Chondrocyte (in vitro differentiated cells): ENCODE measurements at regions not wholly inside any gene's neighbourhood (a gene's known extent, or its start where the extent isn't known, plus 50 kb on each side); places are given as distances from the start of the nearest gene placed in this dataset.

ENCODE experiments used
- DNase-seq: peaks from one replicate; pipeline ENCODE4 v3.0.0; 2021; ENCODE audit warnings: mixed read lengths, low spot score
- H3K27ac Mint-ChIP-seq: one replicate; pipeline ENCODE4 v1.8.0; 2021; ENCODE audit warnings: mild to moderate bottlenecking, moderate library complexity, mixed read lengths; ENCODE audit not compliant: unreplicated experiment
- H3K27me3 Mint-ChIP-seq: 2 replicates; pipeline ENCODE4 v1.8.0; 2021; ENCODE audit warnings: low read depth, mixed read lengths
- H3K36me3 Mint-ChIP-seq: 2 replicates; pipeline ENCODE4 v1.8.0; 2021; ENCODE audit warnings: low read depth, mixed read lengths
- H3K4me1 Mint-ChIP-seq: 2 replicates; pipeline ENCODE4 v1.8.0; 2021; ENCODE audit warnings: low read depth, mild to moderate bottlenecking, mixed read lengths
- H3K4me3 Mint-ChIP-seq: one replicate; pipeline ENCODE4 v1.8.0; 2021; ENCODE audit warnings: mild to moderate bottlenecking, moderate library complexity, mixed read lengths; ENCODE audit not compliant: unreplicated experiment
- H3K9me3 Mint-ChIP-seq: 2 replicates; pipeline ENCODE4 v1.8.0; 2021; ENCODE audit warnings: low read depth, mixed read lengths
- TF ChIP-seq, protein P1 (sequence below): fragments of 200-600 bp; sonication (generic); IDR thresholded peaks from 2 replicates; pipeline ENCODE4 v1.5.0; 2021; ENCODE audit warnings: antibody characterized with exemption, mild to moderate bottlenecking, moderate library complexity

DNA sequence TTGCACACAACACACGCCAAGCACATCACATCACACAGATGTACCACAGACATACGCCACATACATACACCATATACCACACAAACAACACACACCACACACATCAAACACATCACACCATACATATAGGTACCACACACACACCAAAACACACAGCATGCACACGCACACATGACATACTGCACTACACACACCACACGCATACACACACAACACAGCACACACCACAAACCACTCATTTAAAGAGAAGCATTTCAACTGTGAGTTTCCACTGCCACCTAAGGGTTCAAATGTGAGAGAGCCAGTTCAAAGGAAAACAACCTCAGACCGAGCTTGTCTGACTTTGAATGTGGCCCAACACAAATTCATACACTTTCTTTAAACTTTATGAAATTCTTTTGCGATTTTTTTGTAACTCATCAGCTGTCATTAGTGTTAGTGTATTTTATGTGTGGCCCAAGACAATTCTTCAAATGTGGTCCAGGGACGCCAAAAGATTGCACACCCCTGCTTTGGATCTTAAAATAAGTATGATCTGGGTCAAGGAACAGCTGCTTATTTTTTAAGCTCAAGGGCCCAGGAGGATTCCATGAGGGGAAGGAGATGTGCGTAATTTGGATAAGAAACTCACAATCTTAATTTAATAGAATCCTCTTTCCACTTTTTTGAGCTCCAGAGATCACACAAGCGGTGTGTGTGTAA is 494.6 kb downstream of the GADD45G start:
- Mint-ChIP-seq H3K27ac (no peak overlapping the region), H3K27me3 (peaks cover 20% of the 10 kb centered on the region), H3K4me1 (peaks cover 2% of the 10 kb centered on the region), H3K9me3 (no peaks in the 10 kb centered on the region), H3K4me3 (no peak overlapping the region), H3K36me3 (no peaks in the 10 kb centered on the region)
- TF ChIP-seq, protein P1, sequence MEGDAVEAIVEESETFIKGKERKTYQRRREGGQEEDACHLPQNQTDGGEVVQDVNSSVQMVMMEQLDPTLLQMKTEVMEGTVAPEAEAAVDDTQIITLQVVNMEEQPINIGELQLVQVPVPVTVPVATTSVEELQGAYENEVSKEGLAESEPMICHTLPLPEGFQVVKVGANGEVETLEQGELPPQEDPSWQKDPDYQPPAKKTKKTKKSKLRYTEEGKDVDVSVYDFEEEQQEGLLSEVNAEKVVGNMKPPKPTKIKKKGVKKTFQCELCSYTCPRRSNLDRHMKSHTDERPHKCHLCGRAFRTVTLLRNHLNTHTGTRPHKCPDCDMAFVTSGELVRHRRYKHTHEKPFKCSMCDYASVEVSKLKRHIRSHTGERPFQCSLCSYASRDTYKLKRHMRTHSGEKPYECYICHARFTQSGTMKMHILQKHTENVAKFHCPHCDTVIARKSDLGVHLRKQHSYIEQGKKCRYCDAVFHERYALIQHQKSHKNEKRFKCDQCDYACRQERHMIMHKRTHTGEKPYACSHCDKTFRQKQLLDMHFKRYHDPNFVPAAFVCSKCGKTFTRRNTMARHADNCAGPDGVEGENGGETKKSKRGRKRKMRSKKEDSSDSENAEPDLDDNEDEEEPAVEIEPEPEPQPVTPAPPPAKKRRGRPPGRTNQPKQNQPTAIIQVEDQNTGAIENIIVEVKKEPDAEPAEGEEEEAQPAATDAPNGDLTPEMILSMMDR = peak; percentile 84
- no peak for DNase-seq

DNA sequence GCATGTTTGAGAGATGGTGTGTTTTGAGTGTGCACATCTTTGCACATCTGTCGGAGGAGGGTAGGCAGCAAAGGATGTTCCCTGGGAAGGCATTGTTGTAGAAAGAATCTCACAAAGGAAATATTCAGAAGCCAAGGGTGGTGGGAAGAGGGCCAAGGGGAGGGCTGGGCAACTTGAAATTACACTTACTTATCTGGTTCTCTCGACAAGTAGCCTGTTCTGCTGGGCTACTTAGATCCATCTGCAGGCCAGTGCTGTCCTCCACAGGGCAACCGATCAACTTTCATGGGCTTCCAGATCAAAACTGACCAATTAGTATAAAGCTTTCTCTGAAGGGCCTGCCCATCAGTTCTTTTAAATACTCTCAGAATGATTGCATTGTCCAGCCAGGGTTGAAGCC is 495.2 kb downstream of the GADD45G start:
- Mint-ChIP-seq H3K4me1 (peaks cover 2% of the 10 kb centered on the region), H3K27me3 (peaks cover 17% of the 10 kb centered on the region), H3K4me3 (no peak overlapping the region), H3K27ac (no peak overlapping the region), H3K9me3 (no peaks in the 10 kb centered on the region), H3K36me3 (no peaks in the 10 kb centered on the region)
- DNase-seq = no peak
- TF ChIP-seq, protein P1 = no peak

DNA sequence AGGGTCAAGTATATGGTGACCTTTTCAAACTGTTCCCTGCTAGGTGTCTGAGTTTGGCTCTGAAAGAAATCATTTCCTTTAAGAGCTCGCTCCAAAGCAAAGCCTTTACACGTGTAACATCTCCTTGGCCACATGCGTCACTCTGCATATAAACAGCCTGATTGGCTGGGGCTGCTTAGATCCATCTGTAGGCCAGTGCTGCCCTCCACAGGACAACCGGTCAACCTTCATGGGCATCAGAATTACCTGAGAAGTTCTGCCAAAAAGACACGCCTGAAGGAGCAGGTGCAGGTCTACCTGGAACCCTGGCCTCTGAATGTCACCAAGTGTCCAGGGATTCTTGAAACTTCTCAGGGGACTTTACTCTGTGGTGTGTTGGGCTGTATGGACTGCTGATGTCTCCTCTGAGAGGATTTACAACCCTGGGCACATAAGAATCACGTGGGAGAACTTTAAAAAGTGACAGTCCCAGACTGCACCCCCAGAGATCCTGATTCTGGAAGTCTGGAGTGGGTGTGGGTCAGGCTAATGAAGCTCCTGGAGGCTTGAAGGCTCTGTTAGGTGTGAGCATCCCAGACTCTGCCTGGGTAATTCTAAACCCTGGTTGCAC is 497.6 kb downstream of the GADD45G start:
- DNase-seq = no peak
- no peaks in the 10 kb centered on the region for H3K36me3 Mint-ChIP-seq
- H3K9me3 Mint-ChIP-seq = no peaks in the 10 kb centered on the region
- no peak overlapping the region for H3K27ac Mint-ChIP-seq
- no peak overlapping the region for H3K4me3 Mint-ChIP-seq
- H3K27me3 Mint-ChIP-seq = peaks cover 2% of the 10 kb centered on the region
- peaks cover 7% of the 10 kb centered on the region for H3K4me1 Mint-ChIP-seq
- TF ChIP-seq, protein P1 = peak; percentile 93

DNA sequence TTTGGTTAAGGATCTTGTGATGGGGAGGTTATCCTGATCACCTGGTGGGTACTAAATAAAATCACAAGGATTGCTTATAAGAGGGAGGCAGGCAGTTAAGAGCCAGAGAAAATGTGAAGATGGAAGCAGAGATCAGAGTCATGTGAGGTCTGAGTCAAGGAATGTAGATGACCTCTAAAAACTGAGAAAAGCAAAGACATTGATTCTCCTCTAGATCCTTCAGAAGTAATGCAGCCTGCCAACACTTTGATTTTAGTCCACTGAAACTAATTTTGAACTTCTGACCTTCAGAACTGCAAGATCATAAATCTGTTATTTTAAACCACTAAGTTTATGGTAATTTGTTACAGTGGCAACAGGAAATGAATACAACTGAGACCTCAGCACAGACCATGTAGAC is 499.0 kb downstream of the GADD45G start:
- H3K27me3 Mint-ChIP-seq = peaks cover 2% of the 10 kb centered on the region

DNA sequence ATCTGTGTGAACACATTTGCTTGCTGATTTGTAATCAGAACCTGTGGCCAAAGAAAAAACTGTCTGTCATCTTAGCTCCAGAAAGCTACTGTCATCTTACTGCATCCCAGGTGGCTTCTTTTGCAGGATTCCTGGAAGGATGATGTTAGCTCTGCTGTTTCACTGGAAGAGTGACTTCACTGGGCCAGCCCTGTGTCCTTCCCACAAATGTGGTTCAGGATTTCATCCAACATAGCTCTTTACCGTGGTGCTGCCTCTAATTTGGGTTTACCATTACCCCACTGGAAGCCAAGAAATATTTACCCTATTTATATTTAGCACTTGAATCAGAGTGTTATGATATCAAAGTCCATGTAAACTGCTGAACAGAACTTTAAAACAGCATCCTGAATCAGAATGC is 501.0 kb downstream of the GADD45G start:
- Mint-ChIP-seq H3K27me3 (peaks cover 4% of the 10 kb centered on the region), H3K4me3 (no peak overlapping the region), H3K27ac (no peak overlapping the region), H3K9me3 (peaks cover 8% of the 10 kb centered on the region), H3K36me3 (no peaks in the 10 kb centered on the region), H3K4me1 (peaks cover 7% of the 10 kb centered on the region)
- TF ChIP-seq, protein P1 = no peak
- no peak for DNase-seq

More for the DNA sequence above, 499.0 kb downstream of the GADD45G start:
- H3K4me1 Mint-ChIP-seq = peaks cover 7% of the 10 kb centered on the region
- H3K36me3 Mint-ChIP-seq = no peaks in the 10 kb centered on the region
- H3K9me3 Mint-ChIP-seq = no peaks in the 10 kb centered on the region
- H3K27ac Mint-ChIP-seq = no peak overlapping the region
- DNase-seq = no peak
- TF ChIP-seq, protein P1 = no peak
- H3K4me3 Mint-ChIP-seq = no peak overlapping the region
